ENCODE measurements at regions not wholly inside any gene's neighbourhood (a gene's known extent, or its start where the extent isn't known, plus 50 kb on each side); places are given as distances from the start of the nearest gene placed in this dataset.
"Not testable (repeated sequence)": the region's sequence is repeated elsewhere in the genome, so short reads cannot be mapped to it uniquely, and the experiment has no call there.

DNA sequence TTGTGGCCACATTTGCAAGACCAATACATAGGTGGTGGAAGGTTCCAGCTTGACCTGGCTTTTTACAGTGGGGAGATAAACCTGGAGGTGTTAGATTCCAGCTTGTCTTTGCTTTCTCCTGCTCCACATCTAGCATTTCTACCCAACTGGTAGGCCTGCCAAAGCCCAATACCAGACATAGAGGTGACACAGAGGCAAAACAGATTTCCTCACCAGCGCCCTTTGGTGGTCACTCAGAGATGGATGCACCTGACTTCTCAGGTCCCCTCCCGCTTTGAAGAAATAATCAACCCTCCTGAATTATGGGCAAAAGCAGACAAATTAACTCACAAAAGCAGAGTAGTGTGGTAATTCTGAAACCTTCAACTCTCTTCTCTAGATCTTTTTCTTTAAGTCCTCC is 1356.2 kb downstream of the FAM181B start:
- DNase-seq (ENCODE audit: low read depth, low spot score): no peak
- H3K27ac ChIP-seq: no peak overlapping the region

DNA sequence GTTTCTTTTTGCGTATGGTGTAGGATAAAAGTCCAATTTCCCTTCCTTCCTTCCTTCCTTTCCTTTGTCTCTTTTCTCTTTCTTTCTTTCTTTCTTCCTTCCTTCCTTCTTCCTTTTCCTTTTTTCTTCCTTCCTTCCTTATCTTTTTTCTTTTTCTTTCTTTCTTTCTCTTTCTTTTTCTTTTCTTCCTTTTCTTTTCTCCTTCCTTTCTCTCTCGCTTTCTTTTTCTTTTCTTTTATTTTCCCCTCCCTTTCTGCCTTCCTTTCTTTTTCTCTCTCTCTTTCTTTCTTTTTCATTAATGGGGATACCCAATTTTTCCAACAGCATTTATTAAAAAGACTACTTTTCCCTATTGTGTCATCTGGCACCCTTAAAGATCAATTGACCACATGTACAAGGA is 1359.7 kb downstream of the FAM181B start:
- no peak overlapping the region for H3K27ac ChIP-seq
- no peak for DNase-seq (ENCODE audit: low read depth, low spot score)

DNA sequence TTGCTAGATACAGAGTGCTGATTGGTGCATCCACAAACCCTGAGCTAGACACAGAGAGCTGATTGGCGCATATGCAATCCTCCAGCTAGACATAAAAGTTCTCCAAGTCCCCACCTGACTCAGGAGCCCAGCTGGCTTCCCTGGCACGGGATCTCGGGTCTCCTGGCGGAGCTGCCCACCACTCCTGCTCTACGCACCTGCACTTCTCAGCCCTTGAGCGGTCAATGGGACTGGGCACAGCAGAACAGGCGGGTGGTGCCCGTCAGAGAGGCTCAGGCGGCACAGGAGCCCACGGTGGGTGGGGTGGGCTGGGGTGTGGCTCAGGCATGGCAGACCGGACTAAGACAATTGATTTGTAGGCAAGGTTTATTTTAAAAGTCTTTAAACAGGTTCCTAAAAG is 1365.5 kb downstream of the FAM181B start:
- DNase-seq (ENCODE audit: low read depth, low spot score): no peak
- H3K27ac ChIP-seq: no peak overlapping the region

DNA sequence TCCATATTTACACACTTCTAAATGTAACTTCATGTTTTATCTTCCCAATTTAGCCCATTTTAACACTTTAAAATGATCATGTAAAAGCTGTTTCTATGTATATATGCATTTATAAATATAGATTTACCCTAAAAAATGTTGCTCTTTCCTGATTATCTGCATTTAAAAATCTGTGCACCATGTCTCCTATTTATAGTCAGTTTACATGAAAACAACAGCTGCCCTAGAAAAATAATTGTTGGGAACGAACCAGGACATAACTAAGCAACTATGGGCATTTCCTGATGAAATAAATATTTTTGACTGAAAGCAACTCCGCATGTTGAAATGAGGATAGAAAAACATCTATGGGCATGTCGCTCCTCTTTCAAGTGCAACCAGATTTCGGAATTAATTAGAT is 1368.2 kb downstream of the FAM181B start:
- no peak overlapping the region for H3K27ac ChIP-seq
- no peak for DNase-seq (ENCODE audit: low read depth, low spot score)

DNA sequence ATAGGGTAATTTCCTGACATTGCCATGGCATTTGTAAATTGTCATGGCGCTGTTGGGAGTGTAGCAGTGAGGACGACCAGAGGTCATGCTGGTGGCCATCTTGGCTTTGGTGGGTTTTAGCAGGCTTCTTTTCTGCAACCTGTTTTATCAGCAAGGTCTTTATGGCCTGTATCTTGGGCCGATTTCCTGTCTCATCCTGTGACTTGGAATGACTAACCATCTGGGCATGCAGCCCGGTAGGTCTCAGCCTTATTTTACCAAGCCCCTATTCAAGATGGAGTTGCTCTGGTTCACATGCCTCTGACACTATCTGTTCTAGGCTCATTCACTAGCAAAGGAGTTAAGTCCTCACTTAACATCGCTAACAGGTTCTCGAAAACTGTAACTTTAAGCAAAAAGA is 1374.2 kb downstream of the FAM181B start:
- DNase-seq (ENCODE audit: low read depth, low spot score): no peak
- no peak overlapping the region for H3K27ac ChIP-seq

DNA sequence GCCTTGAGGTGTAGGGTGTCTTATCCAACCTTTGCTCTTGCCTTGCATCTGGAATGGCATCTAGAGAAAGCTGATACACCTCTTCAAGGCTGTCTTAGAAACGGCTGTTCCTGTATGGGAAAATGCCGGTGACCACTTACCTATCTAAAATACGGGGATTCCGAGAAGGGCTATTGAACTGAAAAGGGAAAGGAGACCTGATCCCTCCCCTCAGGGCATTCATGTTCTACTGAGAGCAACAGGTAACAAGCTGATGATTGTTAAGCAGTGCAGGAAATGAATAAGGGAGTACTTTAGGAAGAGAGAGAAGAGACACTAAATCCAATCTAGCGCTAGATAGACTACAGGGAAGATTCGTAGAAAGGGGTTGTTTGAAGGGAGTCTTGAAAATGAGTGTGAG is 1388.1 kb downstream of the FAM181B start:
- H3K27ac ChIP-seq: no peak overlapping the region
- no peak for DNase-seq (ENCODE audit: low read depth, low spot score)

DNA sequence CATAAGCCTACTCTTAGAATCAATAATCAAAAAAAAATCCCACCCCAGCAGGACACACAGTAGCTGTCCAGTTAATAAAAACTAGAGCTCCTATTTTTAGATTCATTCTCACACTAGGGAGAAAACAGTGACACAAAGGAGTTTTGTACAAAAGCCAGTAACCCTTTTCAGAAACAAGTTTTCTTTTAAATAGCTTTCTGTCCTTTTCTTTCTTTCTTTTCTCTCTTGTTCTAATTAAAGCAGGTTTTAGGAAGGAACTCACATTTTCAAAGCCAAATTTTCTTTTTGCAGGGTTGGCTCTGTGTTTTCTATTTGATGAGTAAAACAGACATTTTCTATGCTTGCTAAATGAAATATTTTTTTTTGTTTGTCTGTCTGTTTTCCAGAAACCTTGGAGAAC is 1390.7 kb downstream of the FAM181B start:
- no peak overlapping the region for H3K27ac ChIP-seq
- DNase-seq (ENCODE audit: low read depth, low spot score): no peak

DNA sequence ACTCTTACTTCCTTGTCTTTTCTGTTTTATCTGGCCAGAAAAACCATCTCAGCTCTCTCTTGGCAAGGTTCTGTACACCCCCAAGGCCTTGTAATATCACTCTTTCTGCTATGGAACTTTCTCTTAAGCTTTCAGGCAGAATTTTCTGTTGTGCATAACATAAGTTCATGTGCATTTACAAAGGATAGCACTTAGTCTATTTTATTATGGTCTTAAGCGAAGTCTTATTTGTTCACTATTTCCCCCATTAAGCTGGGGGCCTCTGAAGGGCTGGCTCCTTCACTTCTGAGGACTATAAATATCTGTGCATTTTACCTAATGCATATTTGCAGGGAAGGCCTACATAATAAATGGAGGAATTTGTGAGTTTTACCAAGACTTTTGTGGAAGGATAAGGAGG is 1393.4 kb downstream of the FAM181B start:
- H3K27ac ChIP-seq: no peak overlapping the region
- DNase-seq (ENCODE audit: low read depth, low spot score): no peak

DNA sequence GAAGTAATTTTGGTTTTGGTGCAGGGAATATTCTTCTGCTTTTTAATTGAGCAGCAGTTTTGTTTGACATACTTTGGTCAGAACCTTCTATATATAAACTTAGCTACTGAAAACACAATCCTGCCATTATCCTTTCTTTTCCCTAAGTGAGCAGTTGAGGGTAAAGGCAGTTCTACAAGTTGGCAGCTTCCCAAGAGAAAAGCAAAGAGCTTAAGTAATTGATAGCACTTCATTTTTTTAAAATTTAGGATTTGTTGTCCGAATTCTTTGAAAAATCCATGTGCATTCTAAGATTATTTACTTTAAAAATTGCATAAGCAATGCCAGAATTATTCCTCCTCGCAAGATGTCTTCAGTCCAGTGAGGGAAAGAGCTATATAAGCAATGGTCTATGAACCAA is 1394.1 kb downstream of the FAM181B start:
- DNase-seq (ENCODE audit: low read depth, low spot score): no peak
- H3K27ac ChIP-seq: no peak overlapping the region

DNA sequence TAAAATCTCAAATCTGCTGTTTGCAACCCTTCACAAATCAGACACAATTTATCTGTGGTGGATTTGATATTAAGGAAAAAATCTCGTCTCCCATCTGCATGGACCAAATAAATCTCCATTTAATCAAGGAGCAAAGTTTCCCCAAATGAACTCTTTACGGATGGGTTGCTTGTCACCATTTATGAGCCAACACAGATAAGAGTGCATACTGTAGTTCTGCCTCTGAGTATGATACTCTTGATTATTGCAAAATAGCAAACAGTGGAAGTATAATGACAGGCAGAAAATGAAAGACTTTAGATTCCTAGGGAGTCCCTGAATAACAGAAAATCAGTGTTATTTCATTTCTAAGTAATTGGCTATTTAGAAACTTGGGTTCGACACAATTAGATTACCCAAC is 1395.9 kb downstream of the FAM181B start:
- H3K27ac ChIP-seq: no peak overlapping the region
- DNase-seq (ENCODE audit: low read depth, low spot score): no peak

DNA sequence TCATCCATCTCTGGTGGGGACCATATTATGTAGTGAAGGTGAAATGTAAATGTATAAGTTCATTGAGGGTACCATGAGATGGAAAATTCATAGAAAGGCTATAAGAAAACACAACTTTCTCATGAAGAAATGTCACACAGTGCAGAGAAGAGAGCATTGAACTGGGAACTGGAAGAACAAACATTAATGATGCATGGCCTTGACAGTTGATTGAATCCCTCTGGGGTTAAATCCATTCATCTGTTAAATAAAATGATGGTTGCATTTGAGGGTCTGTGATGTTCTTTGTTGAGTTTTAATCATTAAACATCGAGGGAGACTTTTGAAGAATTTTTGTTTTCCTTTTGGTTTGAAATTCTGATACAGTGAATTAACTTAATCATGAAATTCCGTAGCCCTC is 1401.4 kb downstream of the FAM181B start:
- no peak overlapping the region for H3K27ac ChIP-seq

DNA sequence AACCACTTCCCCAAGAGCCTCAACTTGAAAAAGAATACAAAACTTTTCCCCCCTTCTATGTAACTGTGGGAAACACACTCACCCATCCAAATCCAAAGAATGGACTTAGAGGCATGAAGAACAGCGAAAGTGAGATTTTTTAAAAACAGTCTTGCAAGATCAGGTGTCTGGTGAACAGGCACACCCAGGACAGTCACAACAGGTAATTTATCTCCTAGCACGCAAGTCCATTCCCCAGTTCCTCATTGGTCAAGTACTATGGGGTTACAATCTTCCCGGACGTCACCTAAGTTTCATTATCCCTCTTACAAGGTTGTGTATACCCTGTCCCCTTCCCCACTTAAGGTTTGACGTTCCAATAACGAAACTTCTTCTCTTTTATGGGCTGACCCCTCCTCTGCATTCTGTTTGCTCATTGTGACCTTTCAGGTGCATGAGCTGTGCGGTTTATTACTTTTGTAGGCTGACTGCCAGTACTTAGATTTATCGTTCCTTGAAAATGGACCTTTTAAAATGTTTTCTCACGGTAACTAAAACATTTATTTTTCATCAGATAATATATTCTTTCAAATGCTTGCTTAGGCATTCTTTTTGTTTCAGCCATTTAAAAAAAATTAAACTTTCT is 1401.9 kb downstream of the FAM181B start:
- H3K27ac ChIP-seq: no peak overlapping the region
- no peak for DNase-seq (ENCODE audit: low read depth, low spot score)

More for the DNA sequence above, 1401.4 kb downstream of the FAM181B start:
- no peak for DNase-seq (ENCODE audit: low read depth, low spot score)

DNA sequence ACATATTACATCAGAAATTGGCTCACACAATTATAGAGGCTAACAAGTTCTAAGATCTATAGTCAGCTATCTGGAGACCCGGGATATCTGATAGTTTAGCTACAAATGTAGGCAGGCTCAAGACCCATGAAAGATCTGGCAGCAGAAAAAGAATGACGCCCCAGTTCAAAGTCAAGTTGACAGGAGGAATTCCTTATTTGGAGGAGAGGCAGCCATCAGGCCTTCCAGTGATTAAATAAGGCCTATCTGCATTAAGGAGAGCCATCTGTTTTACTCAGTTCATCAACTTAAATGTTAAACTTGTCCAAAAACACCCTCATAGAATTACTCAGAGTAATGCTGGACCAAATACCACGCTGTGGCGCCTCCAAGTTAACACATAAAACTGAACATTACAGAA is 1402.6 kb downstream of the FAM181B start:
- H3K27ac ChIP-seq: no peak overlapping the region
- DNase-seq (ENCODE audit: low read depth, low spot score): no peak

DNA sequence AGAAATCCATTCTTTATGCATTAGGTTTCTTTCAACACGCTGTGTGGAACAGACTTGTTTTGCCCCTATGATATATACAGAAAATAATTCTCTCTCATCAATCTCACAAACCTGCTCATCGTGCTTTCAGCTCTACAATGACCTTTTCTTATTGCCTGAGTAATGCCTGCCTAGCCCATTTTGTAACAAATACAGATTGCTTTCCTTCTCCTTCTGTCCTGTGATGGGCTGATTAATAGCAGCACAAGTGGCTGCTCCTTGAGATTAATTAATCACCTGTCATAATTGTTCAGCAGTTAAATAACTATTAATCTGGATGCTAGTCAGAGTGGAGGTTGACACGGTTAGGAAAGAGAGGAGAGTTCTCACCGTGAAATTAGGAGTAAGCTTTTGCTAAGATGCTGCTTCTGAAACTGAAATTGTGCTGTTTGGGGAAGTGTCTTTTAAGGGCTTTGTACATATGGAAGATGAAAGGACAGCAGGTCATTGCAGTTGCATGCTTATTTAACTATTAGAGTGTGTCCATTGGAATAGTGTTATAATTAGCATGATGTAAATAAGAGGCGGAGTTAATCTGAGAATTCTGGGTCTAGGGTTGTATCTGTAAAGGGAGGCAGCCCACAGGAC is 1430.5 kb downstream of the FAM181B start:
- DNase-seq (ENCODE audit: low read depth, low spot score): no peak
- no peak overlapping the region for H3K27ac ChIP-seq

DNA sequence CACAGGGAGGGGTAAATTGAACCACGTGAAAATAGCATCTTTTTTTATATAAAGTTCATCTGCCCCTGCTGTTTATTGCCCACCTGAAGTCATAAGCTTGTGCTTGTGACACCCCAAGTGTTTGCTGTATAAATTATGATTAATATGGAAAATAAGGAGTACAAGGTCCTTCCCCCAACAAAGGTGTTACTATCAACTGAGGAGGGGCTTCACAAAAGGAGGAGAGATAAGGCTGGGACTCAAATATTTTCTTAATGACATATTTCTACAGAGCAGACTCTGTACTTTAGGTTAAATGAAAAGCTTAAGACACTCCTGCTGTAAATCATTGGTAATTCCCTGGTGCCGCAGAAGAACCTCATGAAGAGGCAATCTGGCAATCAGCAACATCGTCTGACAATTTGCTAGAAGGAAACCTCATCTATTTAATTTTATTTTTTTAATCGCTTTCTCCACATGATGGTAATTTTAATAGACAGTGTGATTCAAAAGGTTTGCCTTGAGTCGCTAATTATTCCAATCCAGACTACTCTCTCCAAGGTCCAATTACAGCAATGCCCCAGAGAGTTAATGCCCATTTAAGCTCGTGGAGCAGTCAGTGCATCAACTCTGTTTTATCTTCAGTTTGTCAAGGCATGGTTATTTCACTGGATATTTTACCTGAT is 1432.4 kb downstream of the FAM181B start:
- H3K27ac ChIP-seq: no peak overlapping the region
- DNase-seq (ENCODE audit: low read depth, low spot score): no peak

DNA sequence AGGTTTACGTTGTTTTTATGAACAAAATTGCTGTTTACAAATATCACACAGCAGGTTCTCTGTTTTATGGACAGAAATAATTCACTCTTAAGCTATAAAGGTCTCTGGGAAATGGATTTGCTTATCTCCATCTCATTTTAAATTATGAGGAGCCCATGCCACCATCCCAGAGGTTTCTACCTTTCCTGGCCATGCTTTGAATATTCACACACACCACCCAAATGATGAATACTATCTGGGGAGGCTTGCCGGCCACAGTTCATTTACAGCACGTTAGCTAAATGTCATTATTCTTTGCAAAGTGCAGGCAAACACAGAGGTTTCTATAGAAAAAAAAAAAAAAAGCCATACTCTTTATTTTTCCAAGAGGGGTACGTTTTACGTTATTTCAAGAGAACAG is 1446.7 kb downstream of the FAM181B start:
- DNase-seq (ENCODE audit: low read depth, low spot score): no peak
- no peak overlapping the region for H3K27ac ChIP-seq

DNA sequence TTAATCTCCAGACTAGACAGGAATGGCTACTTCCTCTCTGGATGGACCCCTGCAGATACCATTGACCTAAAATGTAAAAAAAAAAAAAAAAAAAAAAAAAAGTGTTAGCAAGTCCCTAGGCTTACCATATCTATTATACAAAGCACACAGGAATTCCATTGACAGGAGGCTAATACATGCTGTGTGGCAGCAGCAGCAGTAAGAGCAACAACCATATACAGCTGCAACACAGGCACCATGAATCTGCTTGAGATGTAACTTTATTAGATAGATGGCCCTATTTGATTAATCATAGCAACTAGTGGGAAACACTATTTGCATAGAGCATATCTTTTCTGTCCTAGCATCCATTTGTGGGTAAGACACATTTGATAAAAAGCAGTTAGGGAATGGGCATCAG is 1447.1 kb downstream of the FAM181B start:
- H3K27ac ChIP-seq: no peak overlapping the region
- no peak for DNase-seq (ENCODE audit: low read depth, low spot score)

DNA sequence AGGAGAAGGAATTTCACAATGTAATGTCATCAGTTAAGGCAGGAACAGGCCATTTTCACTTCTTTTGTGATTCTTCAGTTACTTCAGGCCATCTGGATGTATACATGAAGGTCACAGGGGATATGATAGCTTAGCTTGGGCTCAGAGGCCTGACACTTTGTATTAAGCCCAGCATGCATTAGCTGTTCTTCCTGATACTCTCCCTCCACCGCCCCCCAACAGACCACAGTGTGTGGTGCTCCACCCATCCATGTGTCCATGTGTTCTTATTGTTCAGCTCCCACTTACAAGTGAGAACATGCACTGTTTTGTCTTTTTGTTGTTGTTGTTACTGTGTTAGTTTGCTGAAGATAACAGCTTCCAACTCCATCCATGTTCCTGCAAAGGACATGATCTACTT is 1453.4 kb downstream of the FAM181B start:
- DNase-seq (ENCODE audit: low read depth, low spot score); H3K27ac ChIP-seq: not testable (repeated sequence)

DNA sequence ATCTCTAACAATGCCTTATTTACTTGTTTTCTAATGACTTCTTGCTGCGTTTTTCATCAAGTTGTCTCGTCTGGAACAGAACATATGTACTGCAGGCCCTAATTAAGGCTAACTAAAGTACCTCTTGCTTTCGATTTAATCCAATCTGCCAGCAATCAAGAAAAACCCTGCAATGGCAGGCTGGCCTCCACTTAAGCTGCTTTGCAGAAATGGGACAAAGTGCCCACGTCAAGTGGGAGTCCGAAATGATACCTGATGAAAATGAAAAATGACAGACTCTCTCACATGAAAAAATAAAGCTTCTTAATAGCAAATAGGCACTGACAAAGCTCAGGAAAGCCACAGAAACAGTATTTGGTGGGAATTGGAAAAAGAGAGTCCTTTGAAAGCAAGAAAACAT is 1454.7 kb downstream of the FAM181B start:
- H3K27ac ChIP-seq: no peak overlapping the region

DNA sequence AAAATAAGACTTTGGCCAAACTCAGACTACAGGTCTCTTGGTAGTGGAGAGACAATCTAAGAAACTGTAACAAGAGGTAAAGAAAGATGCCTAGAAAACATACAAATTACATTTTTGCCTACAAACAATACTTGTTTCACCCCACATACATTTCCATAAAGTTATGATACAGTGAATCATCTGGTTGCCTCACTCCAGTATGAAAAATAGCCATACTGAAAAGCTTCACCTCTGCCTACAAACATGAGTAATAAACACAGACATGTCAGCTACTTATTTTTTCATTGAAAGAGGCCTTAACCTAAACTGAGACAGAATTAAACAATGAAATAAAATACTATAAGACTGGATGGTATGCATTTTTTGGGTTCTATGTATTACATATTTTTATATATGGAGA is 1463.0 kb downstream of the FAM181B start:
- no peak for DNase-seq (ENCODE audit: low read depth, low spot score)
- H3K27ac ChIP-seq: no peak overlapping the region

More for the DNA sequence above, 1454.7 kb downstream of the FAM181B start:
- no peak for DNase-seq (ENCODE audit: low read depth, low spot score)

DNA sequence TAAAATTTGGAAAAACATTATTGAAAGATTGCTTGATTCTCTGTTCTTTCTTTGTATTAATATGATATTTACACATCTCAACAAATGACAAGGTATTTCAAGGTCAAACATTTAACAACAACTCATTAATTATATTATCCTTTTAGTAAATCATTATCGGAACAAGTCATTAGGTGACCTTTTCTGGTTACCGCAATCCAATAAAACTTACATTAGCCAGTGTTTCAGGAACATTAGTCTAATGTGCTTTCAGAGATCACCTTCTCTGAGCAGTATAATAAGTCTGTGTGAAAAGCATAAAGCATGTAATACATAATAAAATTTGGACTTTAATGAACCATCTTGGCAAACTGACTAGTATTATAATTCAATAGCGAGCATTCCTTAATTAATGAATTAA is 1466.4 kb downstream of the FAM181B start:
- DNase-seq (ENCODE audit: low read depth, low spot score): no peak
- no peak overlapping the region for H3K27ac ChIP-seq

DNA sequence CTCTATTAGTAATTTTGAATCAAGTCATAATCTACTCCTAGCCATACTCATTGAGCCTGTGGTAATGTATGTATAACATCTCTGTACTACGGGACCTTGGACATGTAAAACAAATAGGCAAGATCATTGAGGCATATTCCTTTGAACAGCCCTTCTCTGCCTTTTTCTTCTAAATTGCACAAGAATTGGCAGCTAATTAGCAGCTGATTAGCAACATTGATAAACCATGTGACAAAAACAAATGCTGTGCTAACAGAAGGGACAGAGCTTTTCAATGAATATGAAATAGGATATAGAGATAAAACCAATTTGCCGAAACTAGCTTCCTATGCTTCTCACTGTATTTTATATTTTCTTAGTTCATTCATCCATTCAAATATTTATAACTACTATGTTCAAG is 1474.2 kb downstream of the FAM181B start:
- DNase-seq (ENCODE audit: low read depth, low spot score): no peak
- H3K27ac ChIP-seq: no peak overlapping the region
